ENCODE measurements at regions not wholly inside any gene's neighbourhood (a gene's known extent, or its start where the extent isn't known, plus 50 kb on each side); places are given as distances from the start of the nearest gene placed in this dataset.

- no peak overlapping the region for H3K23ac ChIP-seq (ENCODE audit: low read length)
- no peaks in the 10 kb centered on the region for H3K79me2 ChIP-seq (ENCODE audit: control insufficient read depth, insufficient read depth, low read length)
- H4K5ac ChIP-seq (ENCODE audit: low read length), result no peak overlapping the region
- H3K27ac ChIP-seq (ENCODE audit: low read depth, low read length), result no peak overlapping the region
- no peak overlapping the region for H2BK15ac ChIP-seq (replicated peaks; ENCODE audit: low read depth)
- H2AK5ac ChIP-seq (ENCODE audit: low read length), result no peak overlapping the region
- H3K9ac ChIP-seq (ENCODE audit: low read length), result no peak overlapping the region
- H3K56ac ChIP-seq (ENCODE audit: low read length), result no peak overlapping the region
- H3K4me2 ChIP-seq (ENCODE audit: low read length), result no peak overlapping the region
- H3K4ac ChIP-seq (ENCODE audit: low read depth, low read length), result no peak overlapping the region
- H2BK120ac ChIP-seq (ENCODE audit: low read depth, low read length), result no peak overlapping the region
- no peaks in the 10 kb centered on the region for H3K27me3 ChIP-seq (ENCODE audit: insufficient read depth, low read length, poor library complexity)
- no peaks in the 10 kb centered on the region for H3K4me1 ChIP-seq (ENCODE audit: control insufficient read depth, low read depth, low read length)
- H4K8ac ChIP-seq (ENCODE audit: low read depth, low read length), result no peak overlapping the region
- no peak overlapping the region for H2BK5ac ChIP-seq (ENCODE audit: low read length)
- H3K79me1 ChIP-seq (ENCODE audit: low read length), result no peaks in the 10 kb centered on the region
- no peak for DNase-seq
- H3K18ac ChIP-seq (ENCODE audit: low read length), result no peak overlapping the region
- H3K36me3 ChIP-seq (ENCODE audit: control insufficient read depth, insufficient read depth, low read length), result no peaks in the 10 kb centered on the region
- no peak overlapping the region for H3K4me3 ChIP-seq (ENCODE audit: low read length)
Measured at GRCh38 chr3:84109911-84110310, 848.9 kb upstream of the CADM2 start.

GRCh38 chr3:84110787-84111186 is 848.0 kb upstream of the CADM2 start:
- no peak for DNase-seq
- H3K18ac ChIP-seq (ENCODE audit: low read length), result peak overlapping the region; percentile 75
- no peak overlapping the region for H3K4me3 ChIP-seq (ENCODE audit: low read length)
- no peak overlapping the region for H2AK5ac ChIP-seq (ENCODE audit: low read length)
- no peaks in the 10 kb centered on the region for H3K27me3 ChIP-seq (ENCODE audit: insufficient read depth, low read length, poor library complexity)
- no peak overlapping the region for H3K56ac ChIP-seq (ENCODE audit: low read length)
- H4K8ac ChIP-seq (ENCODE audit: low read depth, low read length), result no peak overlapping the region
- no peak overlapping the region for H3K4me2 ChIP-seq (ENCODE audit: low read length)
- H3K23ac ChIP-seq (ENCODE audit: low read length), result no peak overlapping the region
- H2BK120ac ChIP-seq (ENCODE audit: low read depth, low read length), result no peak overlapping the region
- no peak overlapping the region for H2BK5ac ChIP-seq (ENCODE audit: low read length)
- H3K79me2 ChIP-seq (ENCODE audit: control insufficient read depth, insufficient read depth, low read length), result no peaks in the 10 kb centered on the region
- H3K36me3 ChIP-seq (ENCODE audit: control insufficient read depth, insufficient read depth, low read length), result no peaks in the 10 kb centered on the region
- H3K4me1 ChIP-seq (ENCODE audit: control insufficient read depth, low read depth, low read length), result no peaks in the 10 kb centered on the region
- H2BK15ac ChIP-seq (replicated peaks; ENCODE audit: low read depth), result no peak overlapping the region
- no peak overlapping the region for H3K27ac ChIP-seq (ENCODE audit: low read depth, low read length)
- no peak overlapping the region for H3K4ac ChIP-seq (ENCODE audit: low read depth, low read length)
- H3K9ac ChIP-seq (ENCODE audit: low read length), result no peak overlapping the region
- no peaks in the 10 kb centered on the region for H3K79me1 ChIP-seq (ENCODE audit: low read length)
- H4K5ac ChIP-seq (ENCODE audit: low read length), result no peak overlapping the region

- Histone ChIP-seq H3K4me2 (ENCODE audit: low read length) (no peak overlapping the region), H4K5ac (ENCODE audit: low read length) (no peak overlapping the region), H3K27me3 (ENCODE audit: insufficient read depth, low read length, poor library complexity) (no peaks in the 10 kb centered on the region), H3K56ac (ENCODE audit: low read length) (no peak overlapping the region), H2BK15ac (replicated peaks; ENCODE audit: low read depth) (no peak overlapping the region), H3K4me3 (ENCODE audit: low read length) (no peak overlapping the region), H3K27ac (ENCODE audit: low read depth, low read length) (no peak overlapping the region), H2BK5ac (ENCODE audit: low read length) (no peak overlapping the region), H3K4me1 (ENCODE audit: control insufficient read depth, low read depth, low read length) (no peaks in the 10 kb centered on the region), H4K8ac (ENCODE audit: low read depth, low read length) (no peak overlapping the region), H3K79me2 (ENCODE audit: control insufficient read depth, insufficient read depth, low read length) (no peaks in the 10 kb centered on the region), H3K9ac (ENCODE audit: low read length) (no peak overlapping the region), H3K4ac (ENCODE audit: low read depth, low read length) (no peak overlapping the region), H3K23ac (ENCODE audit: low read length) (no peak overlapping the region), H3K79me1 (ENCODE audit: low read length) (no peaks in the 10 kb centered on the region), H2BK120ac (ENCODE audit: low read depth, low read length) (no peak overlapping the region), H3K18ac (ENCODE audit: low read length) (no peak overlapping the region), H2AK5ac (ENCODE audit: low read length) (no peak overlapping the region), H3K36me3 (ENCODE audit: control insufficient read depth, insufficient read depth, low read length) (no peaks in the 10 kb centered on the region)
- no CpG with 5 or more reads among the region's 12 CpGs for WGBS (ENCODE audit: extremely low coverage, insufficient coverage, low lambda C conversion rate)
- no peak for DNase-seq
Measured at GRCh38 chr3:84125201-84125721, 833.5 kb upstream of the CADM2 start.

DNA sequence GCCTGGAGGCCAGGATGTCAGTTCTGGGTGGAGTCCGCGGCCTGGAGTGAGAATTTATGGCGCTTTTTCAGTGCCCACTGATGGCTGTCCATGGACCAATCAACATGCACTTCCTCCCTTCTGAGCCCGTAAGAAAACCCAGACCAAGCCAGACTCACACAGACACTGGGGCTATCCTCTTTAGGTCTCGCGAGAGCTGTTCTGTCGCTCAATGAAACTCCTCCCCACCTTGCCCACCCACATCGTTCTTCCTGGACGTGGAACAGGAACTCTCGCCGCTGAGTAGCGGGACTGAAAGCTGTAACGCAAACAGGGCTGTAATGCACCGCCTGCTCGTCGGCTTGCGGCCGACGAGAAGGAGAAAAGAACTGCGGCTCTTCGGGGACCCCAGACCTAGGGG is 833.0 kb upstream of the CADM2 start:
- Histone ChIP-seq H2AK5ac (ENCODE audit: low read length) (no peak overlapping the region), H2BK15ac (replicated peaks; ENCODE audit: low read depth) (no peak overlapping the region), H3K9ac (ENCODE audit: low read length) (no peak overlapping the region), H3K4me1 (ENCODE audit: control insufficient read depth, low read depth, low read length) (no peaks in the 10 kb centered on the region), H3K27me3 (ENCODE audit: insufficient read depth, low read length, poor library complexity) (no peaks in the 10 kb centered on the region), H3K27ac (ENCODE audit: low read depth, low read length) (no peak overlapping the region), H3K36me3 (ENCODE audit: control insufficient read depth, insufficient read depth, low read length) (no peaks in the 10 kb centered on the region), H3K4me2 (ENCODE audit: low read length) (no peak overlapping the region), H3K79me1 (ENCODE audit: low read length) (no peaks in the 10 kb centered on the region), H4K5ac (ENCODE audit: low read length) (no peak overlapping the region), H3K4me3 (ENCODE audit: low read length) (no peak overlapping the region), H3K4ac (ENCODE audit: low read depth, low read length) (no peak overlapping the region), H3K56ac (ENCODE audit: low read length) (no peak overlapping the region), H2BK120ac (ENCODE audit: low read depth, low read length) (no peak overlapping the region), H3K18ac (ENCODE audit: low read length) (no peak overlapping the region), H2BK5ac (ENCODE audit: low read length) (no peak overlapping the region), H4K8ac (ENCODE audit: low read depth, low read length) (no peak overlapping the region), H3K23ac (ENCODE audit: low read length) (no peak overlapping the region), H3K79me2 (ENCODE audit: control insufficient read depth, insufficient read depth, low read length) (no peaks in the 10 kb centered on the region)
- no CpG with 5 or more reads among the region's 21 CpGs for WGBS (ENCODE audit: extremely low coverage, insufficient coverage, low lambda C conversion rate)
- no peak for DNase-seq

DNA sequence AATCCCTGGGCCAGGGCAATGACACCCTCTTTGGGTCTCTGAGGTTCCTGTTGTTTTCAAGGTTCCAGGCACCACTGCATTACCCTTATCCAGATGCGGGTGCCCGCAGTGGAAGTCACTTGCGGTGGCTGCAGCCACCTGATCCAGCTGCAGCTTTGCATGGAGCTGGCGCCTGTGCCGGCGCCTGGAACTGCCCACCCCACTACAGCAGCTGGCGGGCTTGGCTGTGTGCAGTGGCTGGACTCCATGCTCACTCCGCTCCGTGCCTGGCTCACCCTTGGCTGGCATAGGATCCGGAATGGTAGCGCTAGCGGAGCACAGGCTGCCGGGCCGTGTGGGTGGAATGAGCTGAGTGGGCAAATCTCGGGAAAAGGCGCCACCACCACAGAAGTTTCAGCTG is 832.6 kb upstream of the CADM2 start:
- Histone ChIP-seq H2BK120ac (ENCODE audit: low read depth, low read length) (no peak overlapping the region), H3K4me1 (ENCODE audit: control insufficient read depth, low read depth, low read length) (no peaks in the 10 kb centered on the region), H3K23ac (ENCODE audit: low read length) (no peak overlapping the region), H3K18ac (ENCODE audit: low read length) (no peak overlapping the region), H2AK5ac (ENCODE audit: low read length) (no peak overlapping the region), H3K79me1 (ENCODE audit: low read length) (no peaks in the 10 kb centered on the region), H3K36me3 (ENCODE audit: control insufficient read depth, insufficient read depth, low read length) (no peaks in the 10 kb centered on the region), H3K79me2 (ENCODE audit: control insufficient read depth, insufficient read depth, low read length) (no peaks in the 10 kb centered on the region), H2BK5ac (ENCODE audit: low read length) (no peak overlapping the region), H3K27ac (ENCODE audit: low read depth, low read length) (no peak overlapping the region), H3K27me3 (ENCODE audit: insufficient read depth, low read length, poor library complexity) (no peaks in the 10 kb centered on the region), H4K8ac (ENCODE audit: low read depth, low read length) (no peak overlapping the region), H3K4me2 (ENCODE audit: low read length) (no peak overlapping the region), H4K5ac (ENCODE audit: low read length) (no peak overlapping the region), H3K4me3 (ENCODE audit: low read length) (no peak overlapping the region), H3K4ac (ENCODE audit: low read depth, low read length) (no peak overlapping the region), H3K9ac (ENCODE audit: low read length) (no peak overlapping the region), H3K56ac (ENCODE audit: low read length) (no peak overlapping the region), H2BK15ac (replicated peaks; ENCODE audit: low read depth) (no peak overlapping the region)
- no CpG with 5 or more reads among the region's 16 CpGs for WGBS (ENCODE audit: extremely low coverage, insufficient coverage, low lambda C conversion rate)
- DNase-seq, result no peak

DNA sequence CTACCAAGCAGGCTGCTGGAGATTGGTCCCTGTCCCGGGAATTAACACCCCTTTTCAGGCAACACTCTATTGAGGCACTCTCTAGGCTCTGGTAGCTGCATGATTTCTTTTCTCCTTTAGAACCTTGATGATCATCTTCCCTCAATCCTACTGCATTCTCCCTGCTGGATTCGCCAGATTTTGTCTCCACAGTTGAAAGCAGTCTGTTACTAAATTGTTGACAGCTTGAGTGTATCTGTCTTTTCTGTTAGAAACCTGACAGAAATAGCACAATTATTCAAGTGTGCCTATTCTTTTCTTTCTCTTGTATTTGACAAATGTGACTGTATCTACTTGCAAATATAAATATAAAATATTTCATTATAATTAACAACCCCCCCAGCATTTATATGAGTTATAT is 830.8 kb upstream of the CADM2 start:
- Histone ChIP-seq H3K27me3 (ENCODE audit: insufficient read depth, low read length, poor library complexity) (no peaks in the 10 kb centered on the region), H3K4me3 (ENCODE audit: low read length) (no peak overlapping the region), H3K9ac (ENCODE audit: low read length) (no peak overlapping the region), H3K36me3 (ENCODE audit: control insufficient read depth, insufficient read depth, low read length) (no peaks in the 10 kb centered on the region), H3K4me2 (ENCODE audit: low read length) (no peak overlapping the region), H3K23ac (ENCODE audit: low read length) (no peak overlapping the region), H3K79me1 (ENCODE audit: low read length) (no peaks in the 10 kb centered on the region), H3K56ac (ENCODE audit: low read length) (no peak overlapping the region), H2BK120ac (ENCODE audit: low read depth, low read length) (no peak overlapping the region), H3K4me1 (ENCODE audit: control insufficient read depth, low read depth, low read length) (no peaks in the 10 kb centered on the region), H2BK5ac (ENCODE audit: low read length) (no peak overlapping the region), H3K79me2 (ENCODE audit: control insufficient read depth, insufficient read depth, low read length) (no peaks in the 10 kb centered on the region), H2BK15ac (replicated peaks; ENCODE audit: low read depth) (no peak overlapping the region), H3K18ac (ENCODE audit: low read length) (no peak overlapping the region), H2AK5ac (ENCODE audit: low read length) (no peak overlapping the region), H4K5ac (ENCODE audit: low read length) (no peak overlapping the region), H3K4ac (ENCODE audit: low read depth, low read length) (no peak overlapping the region), H4K8ac (ENCODE audit: low read depth, low read length) (peak overlapping the region; percentile 13), H3K27ac (ENCODE audit: low read depth, low read length) (no peak overlapping the region)
- no CpG with 5 or more reads among the region's 2 CpGs for WGBS (ENCODE audit: extremely low coverage, insufficient coverage, low lambda C conversion rate)
- no peak for DNase-seq

Measured in mesendoderm (in vitro differentiated cells).